ENCODE measurements at regions not wholly inside any gene's neighbourhood (a gene's known extent, or its start where the extent isn't known, plus 50 kb on each side); places are given as distances from the start of the nearest gene placed in this dataset.

DNA sequence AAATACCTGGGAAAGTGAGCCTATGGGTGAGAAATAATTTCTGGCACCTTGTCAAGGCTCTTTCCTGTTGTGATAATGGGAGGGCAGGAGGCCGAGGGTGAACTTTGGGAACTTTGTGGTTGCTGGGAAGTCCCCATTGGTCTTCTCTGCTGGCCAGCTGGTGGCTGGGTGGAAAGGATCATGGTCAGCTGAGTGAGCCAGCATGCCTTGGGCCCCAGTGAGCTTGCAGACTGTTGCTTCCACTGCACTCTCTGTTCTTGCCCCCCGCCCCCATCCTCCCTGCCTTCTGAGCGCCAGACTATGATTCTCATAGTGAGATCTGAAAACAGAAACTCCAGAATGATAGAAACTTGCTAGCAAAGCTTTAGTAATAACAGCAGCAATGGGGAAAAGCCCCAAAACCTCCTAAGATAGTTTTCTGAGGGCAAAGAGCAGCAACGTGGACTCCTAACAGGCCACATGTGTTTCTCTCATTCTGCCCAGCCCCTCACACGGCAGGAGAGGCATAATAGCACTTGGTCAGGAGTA is 139.2 kb upstream of the SMARCA2 start:
- TF ChIP-seq, protein P1, sequence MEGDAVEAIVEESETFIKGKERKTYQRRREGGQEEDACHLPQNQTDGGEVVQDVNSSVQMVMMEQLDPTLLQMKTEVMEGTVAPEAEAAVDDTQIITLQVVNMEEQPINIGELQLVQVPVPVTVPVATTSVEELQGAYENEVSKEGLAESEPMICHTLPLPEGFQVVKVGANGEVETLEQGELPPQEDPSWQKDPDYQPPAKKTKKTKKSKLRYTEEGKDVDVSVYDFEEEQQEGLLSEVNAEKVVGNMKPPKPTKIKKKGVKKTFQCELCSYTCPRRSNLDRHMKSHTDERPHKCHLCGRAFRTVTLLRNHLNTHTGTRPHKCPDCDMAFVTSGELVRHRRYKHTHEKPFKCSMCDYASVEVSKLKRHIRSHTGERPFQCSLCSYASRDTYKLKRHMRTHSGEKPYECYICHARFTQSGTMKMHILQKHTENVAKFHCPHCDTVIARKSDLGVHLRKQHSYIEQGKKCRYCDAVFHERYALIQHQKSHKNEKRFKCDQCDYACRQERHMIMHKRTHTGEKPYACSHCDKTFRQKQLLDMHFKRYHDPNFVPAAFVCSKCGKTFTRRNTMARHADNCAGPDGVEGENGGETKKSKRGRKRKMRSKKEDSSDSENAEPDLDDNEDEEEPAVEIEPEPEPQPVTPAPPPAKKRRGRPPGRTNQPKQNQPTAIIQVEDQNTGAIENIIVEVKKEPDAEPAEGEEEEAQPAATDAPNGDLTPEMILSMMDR (IDR thresholded peaks at IDR 0.05; ENCODE audit: low read length) = no peak
- TF ChIP-seq EZH2 (IDR thresholded peaks at IDR 0.05; ENCODE audit: borderline replicate concordance, low read length) = no peak

All from OCI-LY1 (cell line).